HEK293 (cell line): ENCODE measurements at regions not wholly inside any gene's neighbourhood (a gene's known extent, or its start where the extent isn't known, plus 50 kb on each side); places are given as distances from the start of the nearest gene placed in this dataset.
"Not testable (repeated sequence)": the region's sequence is repeated elsewhere in the genome, so short reads cannot be mapped to it uniquely, and the experiment has no call there.

Experiments used
- CTCF ChIA-PET: fragments of 350-600 bp; formaldehyde crosslinking; extraction: SDS; loops from one replicate; lab custom pipeline; 2021; ENCODE audit warnings: antibody characterized with exemption; lab: Yijun Ruan, JAX
- POLR2A ChIA-PET: fragments of 300-600 bp; formaldehyde crosslinking; extraction: SDS; loops from one replicate; lab custom pipeline; 2020; ENCODE audit warnings: antibody characterized with exemption, inconsistent platforms; lab: Yijun Ruan, JAX
- H3K27ac ChIP-seq: fragments of 200-500 bp; sonication (Bioruptor generic); 2 replicates; pipeline ENCODE4 v1.5.1; 2014; ENCODE audit warnings: low read depth, low read length, control low read depth, inconsistent platforms; ENCODE audit errors: extremely low read depth
- H3K36me3 ChIP-seq, 2 experiments: fragments of 200-500 bp in 1 of 2; sonication (Bioruptor generic) in 1 of 2; 1 replicate in 1 of 2; 2 replicates in 1 of 2; pipeline ENCODE4 v1.5.1; 2014 to 2017; ENCODE audit warnings: inconsistent platforms in 2 of 2, low read length in 2 of 2; ENCODE audit not compliant: control insufficient read depth in 2 of 2, insufficient read depth in 1 of 2
- H3K4me1 ChIP-seq: fragments of 200-500 bp; sonication (Bioruptor generic); 2 replicates; pipeline ENCODE4 v1.5.1; 2014; ENCODE audit warnings: mild to moderate bottlenecking, low read length, inconsistent platforms; ENCODE audit not compliant: control insufficient read depth, insufficient read depth
- H3K4me3 ChIP-seq: 2 replicates; pipeline ENCODE4 v1.5.1; 2011; ENCODE audit warnings: low read depth, mild to moderate bottlenecking, control low read depth, low read length, moderate library complexity
- H3K9me3 ChIP-seq: fragments of 200-500 bp; sonication (Bioruptor generic); 2 replicates; pipeline ENCODE4 v1.5.1; 2014; ENCODE audit warnings: low read depth, low read length, inconsistent platforms; ENCODE audit not compliant: control insufficient read depth, insufficient read depth
- PRDM10 ChIP-seq: fragments of 450-650 bp; formaldehyde crosslinking; IDR thresholded peaks from 2 replicates; pipeline ENCODE4 v1.5.1; 2016; ENCODE audit warnings: missing biosample characterization, missing genetic modification characterization
- ZFP69B ChIP-seq: fragments of 450-650 bp; formaldehyde crosslinking; IDR thresholded peaks from 2 replicates; pipeline ENCODE4 v1.5.1; 2016; ENCODE audit warnings: missing biosample characterization, missing genetic modification characterization
- ZNF157 ChIP-seq: fragments of 450-650 bp; formaldehyde crosslinking; IDR thresholded peaks from 2 replicates; pipeline ENCODE4 v1.5.1; 2016; ENCODE audit warnings: missing biosample characterization, missing genetic modification characterization
- ZNF19 ChIP-seq: fragments of 450-650 bp; formaldehyde crosslinking; IDR thresholded peaks from 2 replicates; pipeline ENCODE4; 2016; ENCODE audit warnings: missing biosample characterization, missing genetic modification characterization, low read depth
- ZNF2 ChIP-seq: fragments of 450-650 bp; formaldehyde crosslinking; IDR thresholded peaks from 2 replicates; pipeline ENCODE4 v1.5.1; 2016; ENCODE audit warnings: missing biosample characterization, missing genetic modification characterization
- ZNF266 ChIP-seq: fragments of 450-650 bp; formaldehyde crosslinking; IDR thresholded peaks from 2 replicates; pipeline ENCODE4 v1.5.1; 2016; ENCODE audit warnings: missing biosample characterization, missing genetic modification characterization, low read depth
- ZNF555 ChIP-seq: fragments of 450-650 bp; formaldehyde crosslinking; conservative IDR thresholded peaks from 2 replicates; pipeline ENCODE4 v1.5.1; 2017; ENCODE audit warnings: missing biosample characterization, mild to moderate bottlenecking, missing genetic modification characterization, inconsistent platforms
- ZNF580 ChIP-seq: fragments of 450-650 bp; formaldehyde crosslinking; IDR thresholded peaks from 2 replicates; pipeline ENCODE4 v1.5.1; 2016; ENCODE audit warnings: missing biosample characterization, missing genetic modification characterization
- ZNF654 ChIP-seq: fragments of 450-650 bp; formaldehyde crosslinking; IDR thresholded peaks from 2 replicates; pipeline ENCODE4 v1.5.1; 2016; ENCODE audit warnings: low read depth, missing biosample characterization, missing genetic modification characterization
- ZSCAN18 ChIP-seq: fragments of 450-650 bp; formaldehyde crosslinking; IDR thresholded peaks from 2 replicates; pipeline ENCODE4 v1.5.1; 2016; ENCODE audit warnings: missing biosample characterization, missing genetic modification characterization

GRCh38 chr4:94152466-94152865 lies 55.2 kb upstream of the SMARCAD1 start:
- H3K4me3 ChIP-seq, result no peak overlapping the region
- H3K27ac ChIP-seq, result no peak overlapping the region
- H3K36me3 ChIP-seq, result no peaks in the 10 kb centered on the region
- ChIA-PET CTCF (no interaction called here), POLR2A (no interaction called here)
- H3K4me1 ChIP-seq, result no peaks in the 10 kb centered on the region
- TF ChIP-seq ZNF555 (tag by site-specific recombination), result no peak
- TF ChIP-seq ZNF157 (tag by site-specific recombination), result no peak
- no peak for TF ChIP-seq PRDM10 (tag by site-specific recombination)
- TF ChIP-seq ZFP69B, result no peak
- no peak for TF ChIP-seq ZNF266 (tag by site-specific recombination)
- no peak for TF ChIP-seq ZNF580
- TF ChIP-seq ZNF2, result no peak
- no peak for TF ChIP-seq ZNF19 (tag by site-specific recombination)
- no peak for TF ChIP-seq ZNF654 (tag by site-specific recombination)
- H3K9me3 ChIP-seq, result no peaks in the 10 kb centered on the region

GRCh38 chr4:94155404-94155803 lies 52.3 kb upstream of the SMARCAD1 start:
- H3K4me3 ChIP-seq, H3K4me1 ChIP-seq, H3K27ac ChIP-seq, H3K9me3 ChIP-seq, POLR2A ChIA-PET, CTCF ChIA-PET, H3K36me3 ChIP-seq: not testable (repeated sequence)

- no peak for TF ChIP-seq ZSCAN18 (tag by site-specific recombination)
Observed at GRCh38 chr4:94156826-94157225, 50.8 kb upstream of the SMARCAD1 start.

More at GRCh38 chr4:94156826-94157225, 50.8 kb upstream of the SMARCAD1 start:
- ChIA-PET POLR2A (no interaction called here), CTCF (no interaction called here)
- Histone ChIP-seq H3K36me3 (no peaks in the 10 kb centered on the region), H3K27ac (no peak overlapping the region), H3K4me3 (no peak overlapping the region), H3K4me1 (no peaks in the 10 kb centered on the region), H3K9me3 (no peaks in the 10 kb centered on the region)
